HPDE6-E6E7 (cell line): ENCODE measurements at regions not wholly inside any gene's neighbourhood (a gene's known extent, or its start where the extent isn't known, plus 50 kb on each side); places are given as distances from the start of the nearest gene placed in this dataset.

ENCODE experiments used
- DNase-seq: peaks from one replicate; pipeline ENCODE4 v3.0.0; 2011; ENCODE audit warnings: missing footprints; ENCODE audit errors: extremely low spot score

DNA sequence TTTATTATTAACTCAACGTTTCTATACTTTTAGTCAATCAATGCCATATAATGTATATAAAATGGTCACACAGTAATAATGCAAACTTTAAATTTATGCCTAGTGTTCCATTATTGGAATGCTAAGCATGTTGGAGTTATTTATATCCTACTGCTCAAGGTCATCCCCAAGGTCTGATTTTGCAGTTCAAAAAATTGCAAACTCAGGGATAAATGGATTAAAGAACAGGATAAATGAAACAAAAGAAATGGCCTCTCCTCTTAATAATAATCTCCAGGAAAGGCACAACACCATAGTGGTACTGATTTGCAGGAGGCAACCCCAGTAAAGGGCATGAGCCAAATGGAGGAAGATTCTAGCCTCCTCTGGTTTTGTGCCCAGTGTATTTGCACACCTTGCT, 436.4 kb downstream of the EPHA4 start:
- DNase-seq = no peak

DNA sequence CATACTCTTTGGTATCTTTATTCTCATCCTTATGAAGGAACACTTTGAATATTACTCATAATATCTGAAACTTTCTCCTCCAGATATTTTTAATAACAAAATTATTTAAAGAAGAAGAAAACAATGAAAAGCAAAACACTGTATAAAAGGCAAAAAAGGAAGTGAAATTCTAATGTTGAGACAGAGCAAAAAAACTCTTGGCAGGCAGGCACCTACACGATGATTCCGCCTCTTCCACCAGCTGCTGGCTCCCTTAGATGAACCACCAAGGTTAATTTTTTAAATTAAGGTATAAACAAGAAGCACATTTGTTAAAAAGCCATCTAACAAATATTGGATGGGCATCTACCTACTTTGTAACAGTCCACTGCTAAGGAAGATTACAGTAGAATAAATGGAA, 434.7 kb downstream of the EPHA4 start:
- no peak for DNase-seq

DNA sequence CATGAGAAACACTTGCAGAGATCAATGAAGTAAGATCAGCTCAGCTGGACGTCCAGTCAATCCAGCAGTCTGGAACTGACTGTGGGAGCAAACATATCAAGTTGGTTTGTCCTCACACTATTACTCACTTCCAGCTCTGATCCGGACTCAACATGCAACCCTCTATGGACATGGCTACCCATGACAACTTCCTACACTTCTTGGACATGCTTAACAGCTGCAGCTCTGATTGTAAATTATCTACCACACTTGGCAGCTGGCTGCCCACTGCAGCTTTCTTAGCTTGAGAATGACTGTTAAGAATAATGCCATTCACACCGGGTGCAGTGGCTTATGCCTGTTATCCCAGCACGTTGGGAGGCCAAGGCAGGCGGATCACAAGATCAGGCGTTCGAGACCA, 429.8 kb downstream of the EPHA4 start:
- DNase-seq = no peak

DNA sequence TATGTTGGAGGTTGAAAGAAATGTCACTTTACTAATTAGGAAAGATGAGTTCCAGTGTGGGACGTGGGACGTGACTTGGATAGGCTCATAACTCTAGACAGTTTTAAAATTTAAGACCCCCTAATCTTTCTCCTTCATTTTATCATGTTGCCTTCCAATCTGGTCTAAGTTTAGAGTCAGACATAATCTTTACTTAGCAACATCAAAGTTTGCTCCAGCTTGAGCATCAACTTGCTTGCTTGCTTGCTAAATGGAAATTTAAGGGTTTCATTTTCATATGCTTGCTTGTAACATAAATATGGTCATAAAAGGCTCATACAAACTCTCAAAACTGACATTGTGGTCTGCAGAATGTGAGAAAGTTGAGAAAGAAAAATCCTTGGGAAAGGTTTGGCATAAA, 428.9 kb downstream of the EPHA4 start:
- DNase-seq = no peak

DNA sequence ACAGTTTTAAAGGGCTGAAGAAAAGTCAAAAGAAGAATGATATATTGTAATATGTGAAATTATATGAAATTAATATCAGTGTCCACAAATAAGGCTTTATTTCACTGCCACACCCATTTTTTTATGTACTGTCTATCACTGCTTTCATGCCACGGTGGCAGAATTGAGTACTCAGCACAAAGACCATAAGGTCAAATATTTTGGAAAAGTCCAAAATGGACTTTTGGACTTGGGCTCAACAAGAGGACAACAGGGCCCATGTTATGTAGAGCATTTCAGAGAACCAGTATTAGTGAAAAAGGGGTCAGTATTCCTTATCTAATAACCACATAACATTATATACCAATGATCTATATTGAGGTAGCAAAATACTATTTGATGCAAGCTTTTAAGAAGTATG, 427.2 kb downstream of the EPHA4 start:
- no peak for DNase-seq

DNA sequence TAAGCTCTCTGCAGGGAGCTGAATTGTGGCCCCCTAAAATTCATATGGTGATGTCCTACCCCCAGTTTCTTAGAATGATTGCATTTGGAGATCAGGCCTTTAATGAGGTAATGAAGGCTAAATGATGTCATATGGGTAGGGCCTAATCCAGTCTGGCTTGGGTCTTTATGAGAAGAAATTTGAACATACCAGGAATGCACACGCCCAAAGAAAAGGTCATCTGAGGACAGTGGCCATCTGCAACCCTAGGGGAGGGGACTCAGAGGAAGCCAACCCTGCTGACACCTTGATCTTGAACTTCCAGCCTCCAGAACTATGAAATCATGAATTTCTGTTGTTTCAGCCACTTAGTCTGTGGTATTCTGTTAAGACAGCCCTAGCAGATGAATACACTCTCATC, 426.7 kb downstream of the EPHA4 start:
- no peak for DNase-seq

DNA sequence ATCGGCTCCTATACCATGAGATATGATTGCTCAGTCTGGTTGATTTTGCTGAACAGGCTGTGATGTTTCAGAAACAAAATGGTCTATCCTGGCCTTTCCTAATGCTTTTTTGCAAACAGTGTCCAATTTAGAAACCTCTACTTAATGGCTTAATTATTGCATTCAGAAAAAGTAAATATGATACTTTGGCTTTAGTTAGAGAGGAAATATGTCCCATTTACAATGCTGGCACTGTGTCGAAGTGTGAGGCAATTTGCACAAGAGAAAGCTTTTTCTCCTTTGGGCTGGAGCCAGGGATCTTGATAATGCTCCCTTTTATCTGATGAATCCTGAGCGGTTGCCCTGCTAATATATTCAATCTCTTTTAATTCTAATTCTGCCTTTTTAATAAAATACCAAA, 418.9 kb downstream of the EPHA4 start:
- no peak for DNase-seq

DNA sequence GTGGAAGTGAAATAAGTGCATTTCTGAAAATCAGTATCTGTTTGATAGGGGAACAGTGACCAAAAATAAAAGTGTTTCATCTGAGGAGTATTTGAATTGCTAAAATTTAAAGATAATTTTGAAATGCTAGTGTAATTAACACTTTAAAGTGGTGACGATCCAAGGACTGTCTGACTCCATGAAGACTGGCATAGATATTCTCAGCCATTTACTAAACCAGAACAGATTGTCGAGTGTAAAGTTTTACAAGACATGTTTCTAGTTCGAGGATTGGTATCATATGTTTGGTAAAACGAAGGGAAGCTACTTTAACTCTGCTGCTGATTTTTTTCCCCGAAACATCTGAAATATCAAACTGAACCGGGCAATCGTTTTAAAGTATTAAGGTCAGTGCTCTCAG, 417.9 kb downstream of the EPHA4 start:
- DNase-seq = no peak

DNA sequence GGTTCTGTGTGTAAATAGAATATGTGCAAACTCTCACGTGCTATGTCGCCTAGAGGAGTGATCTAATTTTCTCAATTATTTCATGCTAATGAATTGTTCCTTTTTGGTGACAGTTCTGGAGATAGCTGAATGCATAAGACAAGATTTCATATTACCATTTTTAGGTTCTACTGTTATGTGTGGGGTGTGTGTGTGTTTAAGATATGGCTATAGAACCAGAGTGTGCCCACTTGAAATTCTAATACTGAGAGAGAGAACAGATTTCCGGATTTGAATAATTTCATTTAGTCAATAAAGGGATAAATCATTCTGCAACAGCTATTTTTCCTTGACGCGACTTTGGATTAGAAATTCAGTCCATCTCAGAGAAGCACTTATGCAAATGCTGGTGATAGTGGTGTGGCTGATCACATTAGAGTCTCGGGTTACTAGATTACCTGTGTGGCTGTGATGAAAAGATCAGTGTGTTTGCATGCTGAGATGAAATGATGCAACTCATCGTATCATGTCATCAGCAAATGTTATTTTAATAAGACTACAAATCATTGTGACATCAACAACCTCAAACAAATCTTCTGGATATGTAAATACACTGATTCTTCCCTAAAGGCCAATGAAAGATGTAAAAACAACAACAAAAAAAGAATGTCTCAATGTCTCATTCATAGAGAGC, 415.9 kb downstream of the EPHA4 start:
- no peak for DNase-seq

DNA sequence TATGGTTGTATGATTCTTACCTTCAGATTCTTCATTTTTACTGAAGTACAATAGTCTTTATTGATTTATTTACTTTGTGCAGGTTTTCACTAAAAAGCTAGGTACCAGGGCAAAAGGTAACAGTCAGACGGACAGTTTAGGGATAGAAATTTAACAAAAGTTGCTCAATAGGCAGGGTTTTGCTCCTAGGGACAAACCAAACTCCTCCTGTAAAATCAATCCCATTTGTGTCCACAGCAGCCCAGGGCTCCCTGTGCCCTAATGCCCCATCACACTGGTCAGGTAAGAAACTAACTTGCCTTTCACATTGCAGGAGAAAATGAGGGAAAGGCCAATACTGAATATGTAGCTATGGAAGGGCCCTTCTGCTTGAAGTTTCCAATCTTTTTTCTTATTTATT, 410.9 kb downstream of the EPHA4 start:
- no peak for DNase-seq

DNA sequence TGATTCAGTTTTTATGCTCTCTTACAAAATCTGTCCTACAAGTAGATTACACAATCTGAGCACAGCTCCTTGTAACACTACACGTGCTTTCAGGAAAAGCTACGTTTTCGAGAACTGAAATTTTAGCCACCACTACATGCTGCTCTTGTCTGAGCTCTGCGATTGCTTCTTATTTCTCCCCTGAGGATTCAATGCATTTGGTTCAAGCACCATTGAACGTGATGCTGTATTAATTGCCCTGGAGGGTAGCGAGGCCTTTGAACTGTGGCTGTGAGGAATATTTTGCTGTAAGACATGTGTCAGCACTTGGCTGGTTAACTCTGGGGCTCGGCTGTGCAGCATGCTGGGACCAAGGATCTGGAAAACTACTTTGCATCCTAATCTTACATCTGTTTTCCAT, 405.8 kb downstream of the EPHA4 start:
- no peak for DNase-seq

DNA sequence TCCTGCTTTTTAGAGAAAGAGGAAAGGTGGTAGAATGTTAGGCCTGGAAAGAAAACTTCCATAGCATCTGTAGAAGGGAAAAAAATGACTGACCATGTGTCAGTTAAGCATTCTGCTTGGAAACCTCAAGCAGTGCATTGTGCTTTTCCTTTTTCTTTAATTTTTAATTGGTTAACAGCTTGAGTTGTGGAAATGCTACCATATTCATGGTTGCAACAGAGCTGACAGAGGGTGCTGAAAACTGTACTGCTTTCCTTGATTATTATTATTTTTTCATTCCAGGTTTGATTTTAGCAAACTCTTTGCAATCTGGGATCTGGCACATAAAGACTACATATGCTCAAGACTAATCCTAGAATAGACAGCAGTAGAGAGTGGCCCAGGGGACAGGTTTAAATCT, 404.5 kb downstream of the EPHA4 start:
- DNase-seq = no peak

DNA sequence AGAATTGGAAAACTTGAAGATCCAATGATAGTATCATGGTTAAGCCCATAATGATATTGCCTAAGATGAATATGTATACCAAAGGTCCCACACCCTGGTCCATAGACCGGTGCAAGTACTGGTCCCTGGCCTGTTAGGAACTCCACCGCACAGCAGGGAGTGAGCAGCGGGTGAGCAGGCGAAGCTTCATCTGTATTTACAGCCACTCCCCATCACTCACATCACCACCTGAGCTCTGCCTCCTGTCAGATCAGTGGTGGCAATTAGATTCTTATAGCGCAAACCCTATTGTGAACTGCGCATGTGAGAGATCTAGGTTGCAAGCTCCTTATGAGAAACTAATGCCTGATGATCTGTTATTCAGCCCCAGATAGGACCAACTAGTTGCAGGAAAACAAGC, 402.4 kb downstream of the EPHA4 start:
- no peak for DNase-seq

DNA sequence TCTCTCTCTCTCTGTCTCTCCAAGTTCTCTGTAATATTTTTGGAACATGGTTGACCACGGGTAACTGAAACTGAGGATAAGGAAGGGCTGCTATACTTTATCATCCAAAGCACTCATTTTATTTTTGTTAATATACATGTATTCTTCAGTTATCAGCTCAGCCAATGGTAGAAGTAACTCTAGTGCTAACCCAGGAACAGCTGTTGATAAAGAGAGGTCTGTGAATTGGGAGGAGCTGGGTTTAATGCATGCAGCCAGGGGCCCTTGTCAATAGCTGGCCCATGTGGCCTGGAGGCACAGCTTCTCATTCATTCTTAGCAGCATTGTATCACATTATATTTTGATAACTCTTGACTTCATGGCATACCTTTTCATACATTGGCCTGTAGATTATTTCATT, 401.6 kb downstream of the EPHA4 start:
- DNase-seq = no peak

DNA sequence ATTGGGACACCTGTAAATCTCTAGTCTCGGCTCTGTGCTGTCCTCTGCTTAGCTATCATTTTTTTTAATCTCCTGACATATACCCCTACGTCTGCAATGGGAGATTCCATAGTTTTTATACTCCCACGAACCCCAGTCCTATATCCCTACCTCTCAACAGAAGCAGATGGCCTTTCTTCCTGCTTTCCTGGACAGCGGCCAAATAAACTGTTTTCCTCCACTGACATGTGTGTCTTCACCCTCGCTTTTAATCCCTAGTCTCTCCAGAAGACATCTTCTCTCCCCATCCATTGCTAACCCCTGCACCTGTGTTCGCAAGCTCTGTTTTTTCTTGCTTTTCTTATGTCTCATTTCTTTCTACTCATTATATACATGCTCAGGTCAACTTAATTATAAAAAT, 395.4 kb downstream of the EPHA4 start:
- no peak for DNase-seq

DNA sequence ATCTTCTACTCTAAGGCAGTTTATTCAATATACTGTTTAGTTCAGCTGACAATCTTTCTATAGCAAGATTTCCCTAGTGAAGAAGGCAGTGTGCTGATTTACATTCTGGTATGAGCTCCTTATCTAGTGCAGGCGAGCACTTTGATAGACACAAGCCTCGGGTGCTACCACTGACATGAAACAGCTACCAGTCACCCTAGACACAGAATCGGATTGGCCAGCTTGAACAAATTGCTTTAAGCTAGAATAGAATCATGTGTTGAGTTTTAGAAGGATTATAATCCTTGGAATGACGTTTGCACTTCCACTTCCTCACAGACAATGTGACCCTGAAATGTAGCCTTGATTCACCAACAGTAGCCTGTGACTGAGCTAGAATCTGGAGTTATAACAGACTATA, 394.0 kb downstream of the EPHA4 start:
- no peak for DNase-seq

DNA sequence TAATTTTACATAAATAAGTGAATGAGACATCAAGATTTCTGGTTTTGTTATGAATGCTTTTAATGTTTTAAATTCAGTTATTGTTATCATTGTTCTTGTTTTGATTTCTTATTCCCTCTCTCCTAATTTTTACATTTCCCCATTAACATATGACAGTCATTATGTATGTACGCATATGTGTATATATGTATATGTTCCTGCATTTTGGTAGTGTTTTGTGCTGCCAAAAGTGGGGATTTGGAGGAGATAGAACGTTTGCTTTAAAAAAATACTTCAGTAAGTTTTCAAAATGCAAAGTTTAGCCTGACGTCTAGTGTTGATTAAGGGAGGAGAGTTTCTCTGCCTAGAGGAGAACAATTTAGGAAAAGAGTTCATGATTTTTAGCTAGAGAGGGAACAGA, 385.2 kb downstream of the EPHA4 start:
- DNase-seq = no peak

DNA sequence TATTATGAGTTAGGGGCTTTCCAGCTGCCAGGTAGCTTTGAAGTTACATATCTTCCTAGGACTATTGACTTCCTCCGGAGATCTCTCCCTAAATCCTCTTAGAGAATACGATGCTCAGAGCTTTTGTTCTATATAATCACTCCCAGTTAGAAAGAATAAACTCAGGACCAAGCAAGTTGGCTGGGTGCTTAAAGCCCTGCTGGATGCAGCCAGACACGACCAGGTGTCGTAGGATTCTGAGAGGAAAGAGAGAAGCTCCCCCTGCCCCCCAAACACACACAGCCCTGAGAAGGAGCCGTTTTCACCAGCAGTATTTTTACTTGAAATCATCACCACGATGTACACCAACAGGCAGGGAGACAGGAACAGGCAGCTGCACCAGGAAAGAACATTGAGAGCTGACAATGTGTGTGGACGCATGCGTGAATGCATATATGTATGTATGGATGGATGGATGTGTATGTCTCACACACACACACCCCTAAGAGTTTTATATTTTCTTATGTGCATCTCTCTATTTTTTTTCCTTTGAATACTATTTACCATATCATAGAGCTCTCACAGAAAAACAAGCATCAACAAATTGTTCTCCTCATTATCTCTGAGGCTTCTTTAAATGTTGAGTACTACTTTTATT, 382.6 kb downstream of the EPHA4 start:
- no peak for DNase-seq

DNA sequence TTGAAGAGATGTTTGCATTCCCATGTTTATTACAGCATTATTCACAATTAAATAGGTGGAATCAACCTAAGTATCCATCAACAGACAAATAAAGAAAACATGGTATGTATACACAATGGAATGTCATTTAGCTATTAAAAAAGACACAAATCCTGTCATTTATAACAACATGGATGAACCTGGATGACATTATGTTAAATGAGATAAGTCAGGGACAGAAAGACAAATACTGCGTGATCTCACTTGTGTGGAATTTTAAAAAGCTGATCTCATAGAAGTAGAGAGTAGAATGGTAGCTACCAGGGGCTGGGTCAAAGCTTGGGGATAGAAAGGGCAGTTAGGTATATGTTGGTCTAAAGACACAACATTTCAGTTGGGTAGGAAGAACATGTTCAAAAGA, 376.3 kb downstream of the EPHA4 start:
- no peak for DNase-seq

DNA sequence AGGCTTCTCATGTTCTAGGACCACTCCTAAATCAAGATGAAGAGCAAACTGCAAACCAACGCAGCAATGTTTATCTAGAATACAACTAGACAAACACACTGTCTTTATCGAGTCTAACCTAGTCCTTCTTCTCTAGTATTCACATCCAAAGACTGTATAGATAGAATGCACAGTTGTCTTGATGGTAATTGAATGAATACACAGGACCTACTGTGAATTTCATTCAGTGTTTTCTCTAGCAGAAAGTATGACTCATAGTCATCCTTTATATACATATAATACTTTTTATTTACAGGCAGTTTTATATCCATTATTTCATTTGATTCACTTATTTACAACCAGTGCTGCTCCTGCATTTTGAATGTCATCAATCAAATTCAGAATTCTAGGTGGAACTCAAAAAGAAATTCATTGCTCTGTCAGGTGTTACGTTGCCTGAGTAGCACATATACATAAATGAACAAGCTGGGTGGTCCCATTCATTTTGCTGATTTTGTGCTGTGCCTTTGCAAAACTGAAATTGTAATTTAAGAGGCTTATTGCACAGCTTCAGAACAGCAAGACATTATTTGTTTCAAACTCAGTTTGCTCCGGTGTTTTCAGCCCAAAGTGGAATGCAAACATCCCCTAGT, 374.8 kb downstream of the EPHA4 start:
- DNase-seq = no peak

DNA sequence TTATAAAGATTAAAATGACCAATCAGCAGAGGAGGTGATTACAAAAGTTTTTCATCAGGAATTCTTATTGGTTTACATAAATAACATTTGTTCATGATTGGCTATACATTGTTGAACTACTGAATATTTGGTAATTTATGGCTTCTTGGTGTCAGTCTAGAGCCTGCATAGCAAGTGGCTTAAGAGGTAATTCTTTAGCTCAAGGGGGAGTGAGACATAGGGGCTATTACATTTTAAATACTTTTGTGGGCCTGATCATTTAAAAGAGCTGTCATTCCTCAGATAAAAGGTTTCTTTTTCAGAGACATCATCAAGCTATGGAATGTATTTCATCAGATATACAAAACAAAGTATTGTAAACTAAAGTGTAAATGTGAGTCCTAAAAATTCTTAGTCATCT, 373.8 kb downstream of the EPHA4 start:
- no peak for DNase-seq

DNA sequence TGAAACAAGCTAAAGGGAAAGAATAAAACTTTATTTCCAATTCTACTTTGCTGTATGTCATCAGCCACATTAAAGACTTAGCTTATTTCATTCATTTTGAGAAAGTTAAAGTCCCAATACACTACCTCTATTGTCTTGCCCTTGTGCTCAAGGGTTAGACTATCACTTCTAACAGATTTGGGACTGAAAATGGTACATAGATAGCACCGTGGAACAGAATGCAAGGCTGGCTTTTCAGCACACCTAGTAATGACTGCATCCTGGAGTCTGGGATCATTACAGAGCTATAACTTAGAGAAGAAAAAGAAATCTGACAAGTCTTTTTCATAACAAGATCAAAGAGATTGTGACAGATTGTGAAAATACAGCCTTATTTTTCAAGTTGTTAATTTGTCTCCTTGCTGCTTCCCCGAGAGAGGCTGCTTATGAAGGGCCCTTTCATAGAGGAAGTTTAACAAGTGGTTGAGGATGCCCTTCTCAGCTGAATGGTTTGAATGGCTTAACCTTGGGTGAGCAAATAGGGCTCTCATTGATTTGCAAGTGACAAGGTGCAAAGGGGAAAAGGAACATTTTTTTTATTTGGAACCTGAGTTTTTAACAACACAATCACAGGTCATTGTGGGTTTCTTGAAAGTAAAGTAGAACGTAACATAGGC, 371.8 kb downstream of the EPHA4 start:
- DNase-seq = no peak

DNA sequence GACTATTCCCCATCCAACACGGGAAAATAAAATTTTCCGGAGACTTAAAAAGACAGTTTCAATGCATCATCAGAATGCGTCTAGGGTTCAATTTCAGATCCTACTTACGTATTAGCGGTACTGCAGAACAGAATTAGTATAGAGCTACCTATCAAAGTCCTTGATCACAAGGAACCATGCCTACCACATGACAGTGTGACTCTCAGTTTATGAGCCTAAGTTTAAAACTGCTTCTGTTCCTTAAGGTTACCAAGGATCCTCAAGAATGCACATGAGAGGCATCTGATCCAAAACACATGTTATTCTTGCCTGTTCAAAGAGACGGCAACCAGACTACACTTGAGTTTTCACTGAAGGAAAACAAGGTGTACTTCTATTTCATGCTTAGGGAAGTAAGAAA, 369.7 kb downstream of the EPHA4 start:
- no peak for DNase-seq
